Spleen (tissue), 11 donors: ENCODE measurements at regions not wholly inside any gene's neighbourhood (a gene's known extent, or its start where the extent isn't known, plus 50 kb on each side); places are given as distances from the start of the nearest gene placed in this dataset.

Experiments used
- DNase-seq: peaks from one replicate; pipeline ENCODE4 v3.0.0-alpha.2; 2020
- H3K27ac ChIP-seq, 8 donors: fragments of 200-600 bp; sonication (generic) in 7 of 8; 1 replicate in 4 of 8; 2 replicates in 4 of 8; pipeline versions ENCODE4 v1.5.0 to v1.8.0; 2016 to 2021; ENCODE audit warnings: inconsistent platforms in 4 of 8, mild to moderate bottlenecking in 4 of 8, moderate library complexity in 1 of 8
- H3K27me3 ChIP-seq, 7 donors: fragments of 200-600 bp; sonication (generic) in 6 of 7; replicated peaks in 1 of 7; 1 replicate in 4 of 7; 2 replicates in 3 of 7; pipeline versions ENCODE4 v1.5.0 to v1.8.0; 2016 to 2021; ENCODE audit warnings: inconsistent platforms in 3 of 7, mild to moderate bottlenecking in 1 of 7
- H3K36me3 ChIP-seq, 6 donors: fragments of 200-600 bp; sonication (generic) in 5 of 6; 1 replicate in 4 of 6; 2 replicates in 2 of 6; pipeline versions ENCODE4 v1.5.0 to v1.8.0; 2016 to 2021; ENCODE audit warnings: inconsistent platforms in 2 of 6
- H3K4me1 ChIP-seq, 6 donors: fragments of 200-600 bp; sonication (generic) in 5 of 6; 1 replicate in 3 of 6; 2 replicates in 3 of 6; pipeline versions ENCODE4 v1.5.0 to v1.8.0; 2016 to 2021; ENCODE audit warnings: inconsistent platforms in 3 of 6
- H3K4me3 ChIP-seq, 8 donors: fragments of 200-600 bp; sonication (generic) in 7 of 8; 1 replicate in 4 of 8; 2 replicates in 4 of 8; pipeline versions ENCODE4 v1.5.0 to v1.8.0; 2016 to 2021; ENCODE audit warnings: inconsistent platforms in 4 of 8, mild to moderate bottlenecking in 4 of 8, moderate library complexity in 2 of 8
- H3K9me3 ChIP-seq, 8 donors: fragments of 200-600 bp; sonication (generic) in 7 of 8; 1 replicate in 4 of 8; 2 replicates in 4 of 8; pipeline versions ENCODE4 v1.5.0 to v1.8.0; 2016 to 2021; ENCODE audit warnings: inconsistent platforms in 4 of 8
- POLR2A ChIP-seq, 3 donors: fragments of 450-650 bp; IDR thresholded peaks; one replicate each; pipeline ENCODE4 v1.5.1; 2017; ENCODE audit warnings: antibody characterized with exemption in 3 of 3, mild to moderate bottlenecking in 1 of 3
- POLR2AphosphoS5 ChIP-seq, 3 donors: sonication (generic); formaldehyde crosslinking; IDR thresholded peaks; one replicate each; pipeline ENCODE4 v1.5.1; 2017; ENCODE audit warnings: antibody characterized with exemption in 3 of 3
- WGBS, 5 donors: extraction: QIAGEN DNeasy Blood & Tissue Kit in 3 of 5; methylation state at CpG; one replicate each; pipeline versions ENCODE4 v1.1.5 to v1.1.7; 2013 to 2018; 5-methylcytosine and 5-hydroxymethylcytosine counted together
- intact Hi-C: fragments of 100-400 bp; cut with DNase I; formaldehyde crosslinking; loops from one replicate; pipeline ENCODE4 v1.15.0; 2023; ENCODE audit warnings: low total_unique reads
- TF ChIP-seq, protein P1 (sequence below), 11 experiments: fragments of 200-600 bp in 7 of 11; fragments of 450-650 bp in 4 of 11; sonication (generic) in 4 of 11; IDR thresholded peaks in 8 of 11; conservative IDR thresholded peaks in 3 of 11; 1 replicate in 7 of 11; 2 replicates in 4 of 11; pipeline versions ENCODE4 v1.4.0 to v1.8.0; 2016 to 2021; ENCODE audit warnings: antibody characterized with exemption in 11 of 11, inconsistent platforms in 4 of 11, mild to moderate bottlenecking in 1 of 11
- donor health status: healthy with polysubstance abuse.
- donor health status: DM: no; HTN: no; CAD: no; lungs with moderate emphysema.
- donor health status: DM: no; HTN: no; CAD: no.
- donor health status: Bipolar disorder and iron deficiency.
- donor health status: healthy.
- donor health status: DM: no; HTN: no; CAD: no.
- donor health status: DM: yes; HTN: yes; CAD: no.

DNA sequence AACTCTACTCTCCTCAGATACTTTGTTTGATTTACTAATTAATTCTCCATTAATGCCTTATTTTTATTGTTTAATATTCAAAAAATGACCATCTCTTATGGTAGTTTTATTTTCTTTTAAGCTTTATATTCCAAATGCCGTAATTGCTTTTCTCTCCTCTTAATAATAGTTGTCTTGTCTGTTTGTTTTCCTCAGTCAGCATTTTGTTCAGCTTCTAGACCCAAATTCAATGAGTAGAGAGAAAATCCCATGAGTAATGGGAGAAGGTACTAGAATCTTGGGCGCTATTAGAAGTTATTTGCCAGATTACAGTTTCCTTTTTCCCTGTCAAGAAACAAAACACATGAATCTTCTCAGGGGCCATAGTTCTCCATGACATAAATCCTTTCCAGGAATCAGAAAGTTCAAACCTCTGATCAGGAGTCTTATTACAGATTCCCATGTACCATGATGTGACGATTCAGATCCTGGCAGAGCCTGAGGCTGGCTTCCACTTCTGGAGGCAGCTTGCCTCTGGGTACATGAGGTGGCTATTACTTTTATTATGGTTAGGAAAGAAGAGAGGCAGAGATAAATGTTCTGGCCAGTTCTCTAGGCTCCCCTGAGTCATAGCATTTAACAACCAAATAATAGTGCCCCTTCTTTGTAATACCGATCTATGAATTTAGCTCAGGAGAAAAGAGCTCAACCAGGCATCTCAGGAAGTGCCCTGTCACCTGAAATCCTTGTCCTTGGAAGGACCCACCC, 485.1 kb upstream of the SETBP1 start:
- Histone ChIP-seq H3K27ac (no peak overlapping the region), H3K36me3 (no peaks in the 10 kb centered on the region), H3K27me3 (no peaks in the 10 kb centered on the region), H3K4me3 (no peak overlapping the region), H3K4me1 (no peaks in the 10 kb centered on the region), H3K9me3 (no peaks in the 10 kb centered on the region)
- DNase-seq = no peak
- intact Hi-C loops = no loop called here
- 83 to 91% (median 90%) methylated on average over 4 of the region's 4 CpGs for WGBS, 5 donors
- TF ChIP-seq POLR2A (IDR thresholded peaks at IDR 0.05) (no peak), POLR2AphosphoS5 (IDR thresholded peaks at IDR 0.05) (no peak)
- TF ChIP-seq, protein P1, sequence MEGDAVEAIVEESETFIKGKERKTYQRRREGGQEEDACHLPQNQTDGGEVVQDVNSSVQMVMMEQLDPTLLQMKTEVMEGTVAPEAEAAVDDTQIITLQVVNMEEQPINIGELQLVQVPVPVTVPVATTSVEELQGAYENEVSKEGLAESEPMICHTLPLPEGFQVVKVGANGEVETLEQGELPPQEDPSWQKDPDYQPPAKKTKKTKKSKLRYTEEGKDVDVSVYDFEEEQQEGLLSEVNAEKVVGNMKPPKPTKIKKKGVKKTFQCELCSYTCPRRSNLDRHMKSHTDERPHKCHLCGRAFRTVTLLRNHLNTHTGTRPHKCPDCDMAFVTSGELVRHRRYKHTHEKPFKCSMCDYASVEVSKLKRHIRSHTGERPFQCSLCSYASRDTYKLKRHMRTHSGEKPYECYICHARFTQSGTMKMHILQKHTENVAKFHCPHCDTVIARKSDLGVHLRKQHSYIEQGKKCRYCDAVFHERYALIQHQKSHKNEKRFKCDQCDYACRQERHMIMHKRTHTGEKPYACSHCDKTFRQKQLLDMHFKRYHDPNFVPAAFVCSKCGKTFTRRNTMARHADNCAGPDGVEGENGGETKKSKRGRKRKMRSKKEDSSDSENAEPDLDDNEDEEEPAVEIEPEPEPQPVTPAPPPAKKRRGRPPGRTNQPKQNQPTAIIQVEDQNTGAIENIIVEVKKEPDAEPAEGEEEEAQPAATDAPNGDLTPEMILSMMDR (IDR thresholded peaks at IDR 0.05 in 8 of 11, conservative IDR thresholded peaks at IDR 0.05 in 3 of 11) = no peak

DNA sequence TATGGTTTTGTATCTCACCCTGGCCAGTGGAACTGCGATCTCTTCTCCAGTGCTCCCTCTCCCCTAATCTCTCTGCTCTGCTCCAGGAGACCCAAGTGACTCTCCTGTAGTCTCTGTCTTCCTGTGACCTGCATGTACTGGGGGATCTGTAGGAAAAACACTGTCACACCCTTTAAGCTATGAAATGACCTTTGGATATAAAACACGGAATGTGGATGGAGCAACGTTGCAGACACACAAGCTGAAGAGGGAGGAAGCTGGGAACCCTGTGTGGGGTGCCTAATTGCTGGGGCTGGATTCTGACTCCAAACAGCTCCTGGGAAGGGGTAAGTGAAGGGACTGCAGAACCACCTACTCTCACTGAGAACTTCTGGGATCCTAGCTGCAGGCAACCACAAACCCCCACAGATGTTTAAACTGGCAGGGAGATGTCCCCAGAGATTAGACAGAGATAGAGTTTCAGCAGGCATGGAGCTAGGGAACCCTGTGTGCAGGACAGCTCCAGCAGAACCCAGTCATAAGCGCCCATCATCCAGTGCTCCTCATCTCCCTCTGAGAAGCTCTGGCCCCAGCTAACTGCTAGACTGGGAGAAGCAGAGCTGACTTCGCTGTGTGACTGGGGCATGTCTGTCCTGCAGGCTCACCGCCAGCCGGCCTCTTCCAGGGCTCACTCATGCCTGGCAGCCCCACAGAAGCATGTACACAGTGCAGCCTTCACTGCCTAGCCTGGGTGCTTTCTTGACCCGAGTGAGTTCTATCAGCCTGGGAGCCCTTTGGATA, 482.7 kb upstream of the SETBP1 start:
- intact Hi-C loops = no loop called here
- Histone ChIP-seq H3K36me3 (no peaks in the 10 kb centered on the region), H3K4me3 (no peak overlapping the region), H3K9me3 (no peaks in the 10 kb centered on the region), H3K27me3 (no peaks in the 10 kb centered on the region), H3K4me1 (no peaks in the 10 kb centered on the region), H3K27ac (no peak overlapping the region)
- WGBS, 5 donors = 72 to 90% (median 84%) methylated on average over 3 to 8 of the region's 8 CpGs
- DNase-seq = no peak
- TF ChIP-seq POLR2AphosphoS5 (IDR thresholded peaks at IDR 0.05) (no peak), POLR2A (IDR thresholded peaks at IDR 0.05) (no peak)
- TF ChIP-seq, protein P1 (IDR thresholded peaks at IDR 0.05 in 8 of 11, conservative IDR thresholded peaks at IDR 0.05 in 3 of 11) = no peak

DNA sequence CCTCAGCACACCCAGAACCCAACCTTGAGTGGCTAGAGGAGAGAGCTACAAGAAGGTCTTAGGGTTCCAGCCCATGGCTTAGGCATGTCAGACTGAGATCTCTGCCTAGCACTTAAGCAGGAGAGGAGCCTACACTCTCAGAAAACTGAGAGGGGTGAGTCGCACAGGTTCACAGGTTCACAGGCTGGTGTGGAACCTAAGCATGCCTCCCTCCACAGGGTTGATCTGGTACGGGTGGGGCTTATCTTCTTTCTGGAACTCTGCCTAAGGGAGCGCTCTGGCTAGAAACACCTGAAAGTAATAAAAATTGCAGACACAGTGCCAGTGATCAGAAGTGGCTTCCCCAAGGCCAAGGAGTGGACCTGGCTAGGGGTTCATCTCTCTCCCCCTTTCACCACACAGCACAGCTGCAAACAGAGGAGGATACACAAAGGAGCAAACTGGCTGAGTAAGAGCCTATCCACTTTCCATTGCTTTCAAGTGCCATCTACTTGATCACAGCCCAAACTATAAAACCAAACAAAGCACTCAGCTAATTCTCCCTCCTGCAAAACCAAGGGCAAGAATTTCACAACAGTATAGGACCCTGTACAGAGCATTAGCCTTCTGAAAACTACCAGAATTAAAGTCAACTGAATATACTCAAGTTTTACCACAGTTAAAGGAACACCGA, 481.9 kb upstream of the SETBP1 start:
- H3K9me3 ChIP-seq = no peaks in the 10 kb centered on the region
- H3K27ac ChIP-seq = no peak overlapping the region
- WGBS, 5 donors = 84 to 96% (median 92%) methylated on average over 4 of the region's 4 CpGs
- DNase-seq = no peak
- intact Hi-C loops = no loop called here
- H3K36me3 ChIP-seq = no peaks in the 10 kb centered on the region
- H3K4me3 ChIP-seq = no peak overlapping the region
- TF ChIP-seq, protein P1 (IDR thresholded peaks at IDR 0.05 in 8 of 11, conservative IDR thresholded peaks at IDR 0.05 in 3 of 11) = no peak
- TF ChIP-seq POLR2A (IDR thresholded peaks at IDR 0.05) = no peak
- no peak for TF ChIP-seq POLR2AphosphoS5 (IDR thresholded peaks at IDR 0.05)
- no peaks in the 10 kb centered on the region for H3K4me1 ChIP-seq
- H3K27me3 ChIP-seq = no peaks in the 10 kb centered on the region

GRCh38 chr18:44213293-44213692, 467.4 kb upstream of the SETBP1 start:
- intact Hi-C loops = no loop called here
- Histone ChIP-seq H3K27me3 (no peaks in the 10 kb centered on the region), H3K4me1 (no peaks in the 10 kb centered on the region), H3K9me3 (peaks cover 0 to 4% (median 0%) of the 10 kb centered on the region in 8 donors), H3K27ac (no peak overlapping the region), H3K36me3 (no peaks in the 10 kb centered on the region), H3K4me3 (no peak overlapping the region)
- 84 to 93% (median 89%) methylated on average over 1 of the region's 1 CpG for WGBS, 5 donors
- TF ChIP-seq, protein P1 (IDR thresholded peaks at IDR 0.05 in 8 of 11, conservative IDR thresholded peaks at IDR 0.05 in 3 of 11) = no peak
- TF ChIP-seq POLR2AphosphoS5 (IDR thresholded peaks at IDR 0.05) = no peak
- no peak for TF ChIP-seq POLR2A (IDR thresholded peaks at IDR 0.05)
- no peak for DNase-seq
